Coronary artery (tissue), 2 donors: ENCODE measurements at regions not wholly inside any gene's neighbourhood (a gene's known extent, or its start where the extent isn't known, plus 50 kb on each side); places are given as distances from the start of the nearest gene placed in this dataset.
"Not testable (repeated sequence)": the region's sequence is repeated elsewhere in the genome, so short reads cannot be mapped to it uniquely, and the experiment has no call there.

Experiments
- DNase-seq: peaks from one replicate; pipeline ENCODE4 v3.0.0-alpha.2; 2017; ENCODE audit warnings: low spot score
- H3K27ac ChIP-seq, 2 donors: fragments of 200-600 bp; sonication (generic); one replicate each; pipeline ENCODE4 v1.5.1; 2016 to 2019
- H3K4me3 ChIP-seq: fragments of 200-600 bp; sonication (generic); 2 replicates; pipeline ENCODE4 v1.5.1; 2016; ENCODE audit warnings: mild to moderate bottlenecking, moderate library complexity
- CTCF ChIP-seq: fragments of 200-600 bp; sonication (generic); IDR thresholded peaks from one replicate; pipeline ENCODE4 v1.5.1; 2019; ENCODE audit warnings: antibody characterized with exemption

- Histone ChIP-seq H3K4me3 (no peak overlapping the region), H3K27ac (no peak overlapping the region)
- DNase-seq: no peak
- no peak for TF ChIP-seq CTCF
Measured at GRCh38 chr11:96817482-96818399, 427.9 kb downstream of the JRKL start.

- Histone ChIP-seq H3K4me3 (no peak overlapping the region), H3K27ac (no peak overlapping the region)
- TF ChIP-seq CTCF: no peak
- no peak for DNase-seq
Measured at GRCh38 chr11:96827164-96827563, 437.4 kb downstream of the JRKL start.

- H3K4me3 ChIP-seq: no peak overlapping the region
- H3K27ac ChIP-seq: no peak overlapping the region
- no peak for DNase-seq
- no peak for TF ChIP-seq CTCF
Measured at GRCh38 chr11:96841792-96842191, 452.0 kb downstream of the JRKL start.

GRCh38 chr11:96842731-96843130 lies 452.9 kb downstream of the JRKL start:
- DNase-seq: no peak
- H3K27ac ChIP-seq: no peak overlapping the region
- no peak overlapping the region for H3K4me3 ChIP-seq
- no peak for TF ChIP-seq CTCF

GRCh38 chr11:96854425-96854824 lies 464.6 kb downstream of the JRKL start:
- Histone ChIP-seq H3K4me3 (no peak overlapping the region), H3K27ac (no peak overlapping the region)
- no peak for DNase-seq
- TF ChIP-seq CTCF: no peak

GRCh38 chr11:96861722-96862121 lies 471.9 kb downstream of the JRKL start:
- not testable (repeated sequence) for H3K27ac ChIP-seq, H3K4me3 ChIP-seq, DNase-seq

- DNase-seq: no peak
- no peak overlapping the region for H3K4me3 ChIP-seq
- no peak for TF ChIP-seq CTCF
- H3K27ac ChIP-seq: no peak overlapping the region
Measured at GRCh38 chr11:96863520-96863919, 473.7 kb downstream of the JRKL start.
